ENCODE measurements at regions not wholly inside any gene's neighbourhood (a gene's known extent, or its start where the extent isn't known, plus 50 kb on each side); places are given as distances from the start of the nearest gene placed in this dataset.

DNA sequence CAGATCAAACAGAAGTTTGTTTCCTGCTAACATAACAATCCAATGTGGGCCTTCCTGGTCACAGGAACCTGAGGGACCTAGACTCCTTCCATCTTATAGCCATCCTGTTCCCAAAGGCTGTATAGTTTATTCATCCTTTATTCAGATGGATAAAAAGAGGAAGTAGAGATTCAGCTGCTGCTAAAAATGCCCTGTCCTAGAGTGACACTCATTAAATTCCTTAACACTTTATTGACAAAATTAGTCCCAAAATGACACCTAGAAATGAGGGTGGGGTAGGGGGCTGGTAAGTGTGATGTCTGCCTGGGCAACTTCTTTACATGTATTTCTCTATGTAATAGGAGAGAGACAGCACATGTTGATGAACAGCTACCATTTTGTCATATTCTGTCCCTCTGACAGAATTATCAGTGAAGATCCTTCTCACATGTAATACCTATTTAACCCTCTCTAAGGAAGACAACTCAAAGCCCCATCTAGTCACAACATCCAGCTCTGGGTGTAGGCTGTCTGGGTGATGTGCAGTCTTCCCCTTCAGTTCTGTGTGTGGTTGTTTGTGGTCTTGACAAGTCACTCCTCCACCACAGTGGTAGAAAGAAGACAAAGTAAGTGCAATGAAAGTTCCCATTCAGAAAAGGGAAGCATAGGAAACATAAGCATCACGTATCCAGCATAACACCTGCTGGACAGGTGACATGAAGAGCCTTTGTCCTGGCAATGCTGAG is 253.9 kb upstream of the CNTNAP5 start:
- TF ChIP-seq, protein P1, sequence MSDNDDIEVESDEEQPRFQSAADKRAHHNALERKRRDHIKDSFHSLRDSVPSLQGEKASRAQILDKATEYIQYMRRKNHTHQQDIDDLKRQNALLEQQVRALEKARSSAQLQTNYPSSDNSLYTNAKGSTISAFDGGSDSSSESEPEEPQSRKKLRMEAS (IDR thresholded peaks at IDR 0.05; ENCODE audit: low read depth, low read length) = no peak
- TF ChIP-seq, protein P2, sequence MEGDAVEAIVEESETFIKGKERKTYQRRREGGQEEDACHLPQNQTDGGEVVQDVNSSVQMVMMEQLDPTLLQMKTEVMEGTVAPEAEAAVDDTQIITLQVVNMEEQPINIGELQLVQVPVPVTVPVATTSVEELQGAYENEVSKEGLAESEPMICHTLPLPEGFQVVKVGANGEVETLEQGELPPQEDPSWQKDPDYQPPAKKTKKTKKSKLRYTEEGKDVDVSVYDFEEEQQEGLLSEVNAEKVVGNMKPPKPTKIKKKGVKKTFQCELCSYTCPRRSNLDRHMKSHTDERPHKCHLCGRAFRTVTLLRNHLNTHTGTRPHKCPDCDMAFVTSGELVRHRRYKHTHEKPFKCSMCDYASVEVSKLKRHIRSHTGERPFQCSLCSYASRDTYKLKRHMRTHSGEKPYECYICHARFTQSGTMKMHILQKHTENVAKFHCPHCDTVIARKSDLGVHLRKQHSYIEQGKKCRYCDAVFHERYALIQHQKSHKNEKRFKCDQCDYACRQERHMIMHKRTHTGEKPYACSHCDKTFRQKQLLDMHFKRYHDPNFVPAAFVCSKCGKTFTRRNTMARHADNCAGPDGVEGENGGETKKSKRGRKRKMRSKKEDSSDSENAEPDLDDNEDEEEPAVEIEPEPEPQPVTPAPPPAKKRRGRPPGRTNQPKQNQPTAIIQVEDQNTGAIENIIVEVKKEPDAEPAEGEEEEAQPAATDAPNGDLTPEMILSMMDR (IDR thresholded peaks at IDR 0.05 in 2 of 3, conservative IDR thresholded peaks at IDR 0.05 in 1 of 3; ENCODE audit: control insufficient read depth in 2 of 3, extremely low read depth in 1 of 3, insufficient read depth in 1 of 3, low read depth in 3 of 3, low read length in 3 of 3) = no peak
